Keratinocyte (primary cell): ENCODE measurements at regions not wholly inside any gene's neighbourhood (a gene's known extent, or its start where the extent isn't known, plus 50 kb on each side); places are given as distances from the start of the nearest gene placed in this dataset.

Source experiments
- DNase-seq: peaks from one replicate; pipeline ENCODE4 v3.0.0-alpha.2; 2011; ENCODE audit warnings: low read depth, missing footprints, low spot score
- FAIRE-seq: peaks from 2 replicates; lab custom pipeline; 2011; peaks lifted over from hg19 to GRCh38; lab: Jason Lieb, UNC
- H2AFZ ChIP-seq: 2 replicates; pipeline ENCODE4 v1.6.0; 2012; ENCODE audit warnings: low read length, control low read depth, inconsistent platforms; ENCODE audit not compliant: control insufficient read depth
- H3K27ac ChIP-seq: 2 replicates; pipeline ENCODE4 v1.5.1; 2011; ENCODE audit warnings: low read length; ENCODE audit not compliant: control insufficient read depth, insufficient read depth
- H3K27me3 ChIP-seq: 3 replicates; pipeline ENCODE4 v1.6.0; 2011; ENCODE audit warnings: low read length; ENCODE audit not compliant: control insufficient read depth, insufficient read depth; ENCODE audit errors: extremely low read depth
- H3K36me3 ChIP-seq, 2 experiments: 2 replicates in 1 of 2; 3 replicates in 1 of 2; pipeline ENCODE4 v1.5.1; 2011; ENCODE audit warnings: low read length in 2 of 2, mild to moderate bottlenecking in 1 of 2; ENCODE audit not compliant: control insufficient read depth in 2 of 2, insufficient read depth in 2 of 2; ENCODE audit errors: extremely low read depth in 1 of 2
- H3K4me1 ChIP-seq: 3 replicates; pipeline ENCODE4 v1.5.1; 2011; ENCODE audit warnings: low read length; ENCODE audit not compliant: control insufficient read depth, insufficient read depth; ENCODE audit errors: extremely low read depth
- H3K4me2 ChIP-seq: 3 replicates; pipeline ENCODE4 v1.6.0; 2011; ENCODE audit warnings: low read depth, low read length; ENCODE audit not compliant: control insufficient read depth, insufficient read depth; ENCODE audit errors: extremely low read depth
- H3K4me3 ChIP-seq, 3 experiments: fragments of 200-600 bp in 1 of 3; sonication (generic) in 1 of 3; 2 replicates in 2 of 3; 3 replicates in 1 of 3; pipeline ENCODE4 v1.5.1; 2011 to 2016; ENCODE audit warnings: low read length in 3 of 3, mild to moderate bottlenecking in 3 of 3, control low read depth in 2 of 3, inconsistent platforms in 1 of 3, low read depth in 1 of 3, mixed read lengths in 1 of 3, mixed run types in 1 of 3, moderate library complexity in 1 of 3; ENCODE audit not compliant: control insufficient read depth in 2 of 3, insufficient read depth in 2 of 3; ENCODE audit errors: extremely low read depth in 1 of 3
- H3K79me2 ChIP-seq: 2 replicates; pipeline ENCODE4 v1.6.0; 2012; ENCODE audit warnings: low read length; ENCODE audit not compliant: control insufficient read depth, insufficient read depth
- H3K9ac ChIP-seq: 3 replicates; pipeline ENCODE4 v1.6.0; 2011; ENCODE audit warnings: low read length; ENCODE audit not compliant: control insufficient read depth, insufficient read depth; ENCODE audit errors: extremely low read depth
- H3K9me1 ChIP-seq: 3 replicates; pipeline ENCODE4 v1.6.0; 2011; ENCODE audit warnings: low read length; ENCODE audit not compliant: control insufficient read depth, insufficient read depth; ENCODE audit errors: extremely low read depth
- H3K9me3 ChIP-seq: 2 replicates; pipeline ENCODE4 v1.5.1; 2012; ENCODE audit warnings: low read depth, low read length; ENCODE audit not compliant: control insufficient read depth
- H4K20me1 ChIP-seq: 3 replicates; pipeline ENCODE4 v1.6.0; 2011; ENCODE audit warnings: low read length; ENCODE audit not compliant: control insufficient read depth, insufficient read depth; ENCODE audit errors: extremely low read depth
- CTCF ChIP-seq, 3 experiments: IDR thresholded peaks in 1 of 3; conservative IDR thresholded peaks in 1 of 3; optimal IDR thresholded peaks in 1 of 3; 2 replicates in 2 of 3; 3 replicates in 1 of 3; pipeline versions ENCODE3 to v1.5.1; 2011; ENCODE audit warnings: low read length in 3 of 3, mild to moderate bottlenecking in 3 of 3, moderate library complexity in 2 of 3, control low read depth in 1 of 3, inconsistent platforms in 1 of 3; ENCODE audit not compliant: insufficient read depth in 2 of 3; ENCODE audit errors: extremely low read depth in 1 of 3
- EZH2 ChIP-seq: IDR thresholded peaks from one replicate; pipeline ENCODE4 v1.6.1; 2012; ENCODE audit warnings: inconsistent platforms, mild to moderate bottlenecking, low read length, moderate library complexity
- dilution Hi-C: fragments of 300-500 bp; cut with MboI; formaldehyde crosslinking; loops from one replicate; pipeline ENCODE4 v1.7.0; 2020; ENCODE audit warnings: low sequenced_read_pairs; ENCODE audit not compliant: extremely low pct_ligation_motif_present

GRCh38 chr12:115129727-115130126 lies 445.8 kb upstream of the TBX3 start:
- TF ChIP-seq CTCF (optimal IDR thresholded peaks at IDR 0.05 in 1 of 3, IDR thresholded peaks at IDR 0.05 in 1 of 3, conservative IDR thresholded peaks at IDR 0.05 in 1 of 3; ENCODE audit: extremely low read depth in 1 of 3, insufficient read depth in 2 of 3, low read length in 3 of 3) (no peak), EZH2 (no peak)
- dilution Hi-C loops: no loop called here
- H3K9ac ChIP-seq: no peak overlapping the region
- H4K20me1 ChIP-seq: no peaks in the 10 kb centered on the region
- no peaks in the 10 kb centered on the region for H3K36me3 ChIP-seq
- FAIRE-seq (no peak), DNase-seq (no peak)
- H3K79me2 ChIP-seq: no peaks in the 10 kb centered on the region
- H3K4me3 ChIP-seq: no peak overlapping the region
- H2AFZ ChIP-seq: no peak overlapping the region
- peaks cover 4% of the 10 kb centered on the region for H3K4me1 ChIP-seq
- H3K9me1 ChIP-seq: no peaks in the 10 kb centered on the region
- no peak overlapping the region for H3K27ac ChIP-seq
- no peaks in the 10 kb centered on the region for H3K9me3 ChIP-seq
- H3K4me2 ChIP-seq: no peak overlapping the region
- no peaks in the 10 kb centered on the region for H3K27me3 ChIP-seq

GRCh38 chr12:115121053-115121452 lies 437.1 kb upstream of the TBX3 start:
- no peak overlapping the region for H2AFZ ChIP-seq
- no peaks in the 10 kb centered on the region for H3K79me2 ChIP-seq
- no peaks in the 10 kb centered on the region for H3K9me3 ChIP-seq
- H3K4me3 ChIP-seq: no peak overlapping the region
- H3K4me2 ChIP-seq: no peak overlapping the region
- no peaks in the 10 kb centered on the region for H3K9me1 ChIP-seq
- no peak overlapping the region for H3K9ac ChIP-seq
- H4K20me1 ChIP-seq: no peaks in the 10 kb centered on the region
- H3K4me1 ChIP-seq: no peaks in the 10 kb centered on the region
- H3K36me3 ChIP-seq: no peaks in the 10 kb centered on the region
- no peaks in the 10 kb centered on the region for H3K27me3 ChIP-seq
- no peak for DNase-seq
- no peak overlapping the region for H3K27ac ChIP-seq
- dilution Hi-C loops: no loop called here
- no peak for FAIRE-seq
- TF ChIP-seq EZH2 (no peak), CTCF (optimal IDR thresholded peaks at IDR 0.05 in 1 of 3, IDR thresholded peaks at IDR 0.05 in 1 of 3, conservative IDR thresholded peaks at IDR 0.05 in 1 of 3; ENCODE audit: extremely low read depth in 1 of 3, insufficient read depth in 2 of 3, low read length in 3 of 3) (no peak)
